HEK293 (cell line): ENCODE measurements at regions not wholly inside any gene's neighbourhood (a gene's known extent, or its start where the extent isn't known, plus 50 kb on each side); places are given as distances from the start of the nearest gene placed in this dataset.

ENCODE experiments used
- CTCF ChIA-PET: fragments of 350-600 bp; formaldehyde crosslinking; extraction: SDS; loops from one replicate; lab custom pipeline; 2021; ENCODE audit warnings: antibody characterized with exemption; lab: Yijun Ruan, JAX
- POLR2A ChIA-PET: fragments of 300-600 bp; formaldehyde crosslinking; extraction: SDS; loops from one replicate; lab custom pipeline; 2020; ENCODE audit warnings: antibody characterized with exemption, inconsistent platforms; lab: Yijun Ruan, JAX
- H3K27ac ChIP-seq: fragments of 200-500 bp; sonication (Bioruptor generic); 2 replicates; pipeline ENCODE4 v1.5.1; 2014; ENCODE audit warnings: low read depth, low read length, control low read depth, inconsistent platforms; ENCODE audit errors: extremely low read depth
- H3K36me3 ChIP-seq, 2 experiments: fragments of 200-500 bp in 1 of 2; sonication (Bioruptor generic) in 1 of 2; 1 replicate in 1 of 2; 2 replicates in 1 of 2; pipeline ENCODE4 v1.5.1; 2014 to 2017; ENCODE audit warnings: inconsistent platforms in 2 of 2, low read length in 2 of 2; ENCODE audit not compliant: control insufficient read depth in 2 of 2, insufficient read depth in 1 of 2
- H3K4me1 ChIP-seq: fragments of 200-500 bp; sonication (Bioruptor generic); 2 replicates; pipeline ENCODE4 v1.5.1; 2014; ENCODE audit warnings: mild to moderate bottlenecking, low read length, inconsistent platforms; ENCODE audit not compliant: control insufficient read depth, insufficient read depth
- H3K4me3 ChIP-seq: 2 replicates; pipeline ENCODE4 v1.5.1; 2011; ENCODE audit warnings: low read depth, mild to moderate bottlenecking, control low read depth, low read length, moderate library complexity
- H3K9me3 ChIP-seq: fragments of 200-500 bp; sonication (Bioruptor generic); 2 replicates; pipeline ENCODE4 v1.5.1; 2014; ENCODE audit warnings: low read depth, low read length, inconsistent platforms; ENCODE audit not compliant: control insufficient read depth, insufficient read depth
- FEZF1 ChIP-seq: fragments of 450-650 bp; formaldehyde crosslinking; IDR thresholded peaks from 2 replicates; pipeline ENCODE4 v1.5.1; 2016; ENCODE audit warnings: missing biosample characterization, missing genetic modification characterization
- GLIS1 ChIP-seq: fragments of 450-650 bp; formaldehyde crosslinking; IDR thresholded peaks from 2 replicates; pipeline ENCODE4 v1.5.1; 2016; ENCODE audit warnings: missing biosample characterization, missing genetic modification characterization
- MYNN ChIP-seq: fragments of 450-650 bp; formaldehyde crosslinking; IDR thresholded peaks from 2 replicates; pipeline ENCODE4 v1.5.1; 2016; ENCODE audit warnings: missing biosample characterization, missing genetic modification characterization, borderline replicate concordance
- MZF1 ChIP-seq: fragments of 450-650 bp; formaldehyde crosslinking; IDR thresholded peaks from 2 replicates; pipeline ENCODE4 v1.5.1; 2017; ENCODE audit warnings: missing biosample characterization, missing genetic modification characterization, borderline replicate concordance
- PRDM6 ChIP-seq: fragments of 450-650 bp; formaldehyde crosslinking; IDR thresholded peaks from 2 replicates; pipeline ENCODE4 v1.5.1; 2017; ENCODE audit warnings: missing biosample characterization, missing genetic modification characterization
- REST ChIP-seq: fragments of 450-650 bp; formaldehyde crosslinking; IDR thresholded peaks from 2 replicates; pipeline ENCODE4 v1.5.1; 2016; ENCODE audit warnings: missing biosample characterization, missing genetic modification characterization
- ZBTB1 ChIP-seq: fragments of 450-650 bp; formaldehyde crosslinking; IDR thresholded peaks from 2 replicates; pipeline ENCODE4 v1.5.1; 2016; ENCODE audit warnings: missing biosample characterization, missing genetic modification characterization
- ZBTB44 ChIP-seq: fragments of 450-650 bp; IDR thresholded peaks from 2 replicates; pipeline ENCODE4 v1.5.1; 2018; ENCODE audit warnings: missing biosample characterization, mild to moderate bottlenecking, missing genetic modification characterization
- ZBTB8A ChIP-seq: fragments of 450-650 bp; formaldehyde crosslinking; IDR thresholded peaks from 2 replicates; pipeline ENCODE4 v1.5.1; 2016; ENCODE audit warnings: missing biosample characterization, missing genetic modification characterization
- ZNF112 ChIP-seq: fragments of 450-650 bp; formaldehyde crosslinking; IDR thresholded peaks from 2 replicates; pipeline ENCODE4 v1.5.0; 2017; ENCODE audit warnings: missing biosample characterization, missing genetic modification characterization
- ZNF140 ChIP-seq: fragments of 450-650 bp; formaldehyde crosslinking; IDR thresholded peaks from 2 replicates; pipeline ENCODE4 v1.5.1; 2016; ENCODE audit warnings: missing biosample characterization, missing genetic modification characterization
- ZNF266 ChIP-seq: fragments of 450-650 bp; formaldehyde crosslinking; IDR thresholded peaks from 2 replicates; pipeline ENCODE4 v1.5.1; 2016; ENCODE audit warnings: missing biosample characterization, missing genetic modification characterization, low read depth
- ZNF366 ChIP-seq: fragments of 450-650 bp; formaldehyde crosslinking; conservative IDR thresholded peaks from 2 replicates; pipeline ENCODE4 v1.5.1; 2016; ENCODE audit warnings: missing biosample characterization, missing genetic modification characterization
- ZNF521 ChIP-seq: fragments of 450-650 bp; formaldehyde crosslinking; IDR thresholded peaks from 2 replicates; pipeline ENCODE4 v1.5.1; 2017; ENCODE audit warnings: missing biosample characterization, mild to moderate bottlenecking, missing genetic modification characterization
- ZNF549 ChIP-seq: fragments of 450-650 bp; IDR thresholded peaks from 2 replicates; pipeline ENCODE4 v1.5.1; 2018; ENCODE audit warnings: missing biosample characterization, missing genetic modification characterization, mild to moderate bottlenecking, inconsistent platforms, moderate library complexity
- ZNF555 ChIP-seq: fragments of 450-650 bp; formaldehyde crosslinking; conservative IDR thresholded peaks from 2 replicates; pipeline ENCODE4 v1.5.1; 2017; ENCODE audit warnings: missing biosample characterization, mild to moderate bottlenecking, missing genetic modification characterization, inconsistent platforms
- ZNF561 ChIP-seq: fragments of 450-650 bp; IDR thresholded peaks from 2 replicates; pipeline ENCODE4 v1.5.1; 2018; ENCODE audit warnings: missing biosample characterization, missing genetic modification characterization, borderline replicate concordance
- ZNF654 ChIP-seq: fragments of 450-650 bp; formaldehyde crosslinking; IDR thresholded peaks from 2 replicates; pipeline ENCODE4 v1.5.1; 2016; ENCODE audit warnings: low read depth, missing biosample characterization, missing genetic modification characterization
- ZNF776 ChIP-seq: fragments of 450-650 bp; formaldehyde crosslinking; IDR thresholded peaks from 2 replicates; pipeline ENCODE4 v1.5.0; 2017; ENCODE audit warnings: missing biosample characterization, missing genetic modification characterization, borderline replicate concordance
- ZNF785 ChIP-seq: fragments of 450-650 bp; formaldehyde crosslinking; IDR thresholded peaks from 2 replicates; pipeline ENCODE4 v1.5.1; 2016; ENCODE audit warnings: missing biosample characterization, missing genetic modification characterization
- ZNF843 ChIP-seq: fragments of 450-650 bp; formaldehyde crosslinking; IDR thresholded peaks from 2 replicates; pipeline ENCODE4 v1.5.1; 2016; ENCODE audit warnings: missing biosample characterization, missing genetic modification characterization
- ZSCAN23 ChIP-seq: fragments of 450-650 bp; formaldehyde crosslinking; IDR thresholded peaks from 2 replicates; pipeline ENCODE4 v1.5.1; 2016; ENCODE audit warnings: missing biosample characterization, missing genetic modification characterization
- ZSCAN30 ChIP-seq: fragments of 450-650 bp; IDR thresholded peaks from 2 replicates; pipeline ENCODE4 v1.5.1; 2018; ENCODE audit warnings: missing biosample characterization, mild to moderate bottlenecking, missing genetic modification characterization, moderate library complexity

- no peak for TF ChIP-seq REST (tag by site-specific recombination)
- no peak for TF ChIP-seq ZNF112 (tag by site-specific recombination)
- no peak for TF ChIP-seq ZNF521 (tag by site-specific recombination)
- TF ChIP-seq ZNF555, result no peak
- TF ChIP-seq ZNF561, result no peak
- no peak for TF ChIP-seq ZBTB44 (tag by site-specific recombination)
- TF ChIP-seq ZNF549 (tag by site-specific recombination), result no peak
- no peak for TF ChIP-seq GLIS1 (tag by site-specific recombination)
- no peak for TF ChIP-seq ZNF140
These were observed 168.8 kb upstream of the VEPH1 start (continued) for GRCh38 chr3:157672061-157672460.

GRCh38 chr3:157671656-157672055, 168.4 kb upstream of the VEPH1 start:
- Histone ChIP-seq H3K9me3 (no peaks in the 10 kb centered on the region), H3K36me3 (no peaks in the 10 kb centered on the region), H3K4me3 (no peak overlapping the region), H3K4me1 (no peaks in the 10 kb centered on the region), H3K27ac (no peak overlapping the region)
- ChIA-PET CTCF (no interaction called here), POLR2A (no interaction called here)
- TF ChIP-seq ZNF555 (no peak), ZSCAN23 (tag by site-specific recombination) (no peak), MYNN (no peak), ZBTB8A (no peak), ZBTB1 (no peak), ZNF561 (no peak), ZNF366 (tag by site-specific recombination) (no peak), ZNF776 (tag by site-specific recombination) (no peak)

- Histone ChIP-seq H3K9me3 (no peaks in the 10 kb centered on the region), H3K27ac (no peak overlapping the region), H3K36me3 (no peaks in the 10 kb centered on the region), H3K4me1 (no peaks in the 10 kb centered on the region), H3K4me3 (no peak overlapping the region)
- POLR2A ChIA-PET, result no interaction called here
- TF ChIP-seq ZNF843 (tag by site-specific recombination), result 0 out of 2 replicates have a peak, but pooled peaks have one; percentile 51
- TF ChIP-seq ZSCAN30 (tag by site-specific recombination), result 0 out of 2 replicates have a peak, but pooled peaks have one; percentile 33
- 0 out of 2 replicates have a peak, but pooled peaks have one; percentile 24 for TF ChIP-seq MZF1 (tag by site-specific recombination)
- TF ChIP-seq ZNF785 (tag by site-specific recombination), result no peak
- TF ChIP-seq ZNF266 (tag by site-specific recombination), result no peak
- peak; percentile 14; the same call in 1 of the 2 replicates for TF ChIP-seq FEZF1 (tag by site-specific recombination)
- TF ChIP-seq ZNF654 (tag by site-specific recombination), result no peak
- TF ChIP-seq PRDM6 (tag by site-specific recombination), result peak; percentile 32; the same call in 1 of the 2 replicates
- CTCF ChIA-PET, result interaction anchor here (1.2 kb wide), 1 partner anchor 63 kb away, joined by 4 read pairs; no protein-coding TSS in a partner anchor
These were observed 166.2 kb upstream of the VEPH1 start for GRCh38 chr3:157669416-157669815.
